ENCODE measurements at regions not wholly inside any gene's neighbourhood (a gene's known extent, or its start where the extent isn't known, plus 50 kb on each side); places are given as distances from the start of the nearest gene placed in this dataset.
"Not testable (repeated sequence)": the region's sequence is repeated elsewhere in the genome, so short reads cannot be mapped to it uniquely, and the experiment has no call there.

DNA sequence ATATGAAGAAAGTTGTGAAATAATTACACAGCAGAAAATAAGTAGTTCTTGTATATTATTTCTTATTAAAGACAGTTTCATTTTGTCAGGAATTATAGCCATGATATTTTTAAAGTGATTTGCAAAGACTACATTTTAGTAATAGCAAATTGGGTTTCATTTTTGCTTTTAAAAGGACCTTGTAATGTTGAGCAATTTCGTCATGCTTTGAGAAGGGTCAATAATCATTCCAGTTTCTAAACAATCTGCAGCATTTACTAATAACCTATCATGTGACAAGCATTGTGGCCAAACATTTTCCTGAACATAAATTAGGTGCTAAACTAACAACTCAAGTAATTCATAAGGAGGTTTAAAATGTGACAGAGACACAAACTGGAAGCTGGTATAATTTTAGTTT lies 214.4 kb upstream of the CBLB start:
- DNase-seq, result no peak

DNA sequence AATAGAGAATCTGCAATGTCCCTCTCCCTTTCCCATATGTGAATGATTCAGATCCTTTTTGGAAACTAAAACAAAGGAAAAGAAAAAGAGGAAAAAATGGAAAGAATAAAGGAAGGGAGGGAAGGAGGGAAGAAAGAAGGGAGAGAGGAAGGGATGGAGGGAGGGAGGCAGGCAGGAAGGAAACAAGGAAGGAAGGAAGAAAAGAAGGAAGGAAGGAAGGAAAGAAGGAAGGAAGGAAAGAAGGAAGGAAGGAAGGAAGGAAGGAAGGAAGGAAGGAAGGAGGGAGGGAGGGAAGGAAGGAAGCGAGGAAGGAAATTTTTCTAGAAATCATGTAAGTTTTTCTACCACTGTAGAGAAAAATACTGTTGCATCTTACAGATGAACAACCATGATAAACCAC lies 215.0 kb upstream of the CBLB start:
- DNase-seq, result no peak

DNA sequence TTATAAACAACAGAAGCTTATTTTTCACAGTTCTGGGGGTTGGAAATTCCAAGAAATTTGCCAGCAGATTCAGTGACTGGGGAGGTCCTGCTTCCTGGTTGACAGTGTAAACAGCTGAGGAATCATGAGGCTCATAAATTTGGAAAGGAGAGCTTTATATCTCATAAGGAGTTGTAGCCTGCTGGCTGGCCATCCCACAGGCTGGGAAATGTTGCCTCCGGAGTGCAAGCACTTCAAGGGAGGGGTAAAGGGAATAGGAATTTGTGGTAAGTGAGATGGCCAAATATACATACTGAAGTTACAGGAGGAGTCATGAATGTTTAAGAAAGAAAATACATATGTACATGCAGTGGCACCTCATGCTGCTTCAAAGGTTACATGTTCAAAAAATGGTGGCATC lies 217.2 kb upstream of the CBLB start:
- DNase-seq, result peak; percentile 3

DNA sequence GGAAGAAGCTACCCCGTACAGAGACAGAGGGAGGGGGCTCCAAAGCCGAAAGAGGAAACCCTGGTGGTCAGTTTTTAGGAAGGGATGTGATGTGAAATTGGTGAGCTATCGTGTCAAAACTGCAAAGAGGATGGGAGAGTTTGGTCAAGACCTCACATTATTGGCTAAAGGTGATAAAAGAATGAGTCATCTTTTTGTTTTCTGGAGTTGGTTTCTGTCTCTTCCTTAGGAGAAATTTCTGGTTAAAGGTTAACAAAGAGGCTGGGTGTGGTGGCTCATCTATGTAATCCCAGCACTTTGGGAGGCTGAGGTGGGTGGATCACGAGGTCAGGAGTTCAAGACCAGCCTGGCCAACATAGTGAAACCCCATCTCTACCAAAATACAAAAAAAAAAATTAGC lies 217.8 kb upstream of the CBLB start:
- DNase-seq, result peak; percentile 8

DNA sequence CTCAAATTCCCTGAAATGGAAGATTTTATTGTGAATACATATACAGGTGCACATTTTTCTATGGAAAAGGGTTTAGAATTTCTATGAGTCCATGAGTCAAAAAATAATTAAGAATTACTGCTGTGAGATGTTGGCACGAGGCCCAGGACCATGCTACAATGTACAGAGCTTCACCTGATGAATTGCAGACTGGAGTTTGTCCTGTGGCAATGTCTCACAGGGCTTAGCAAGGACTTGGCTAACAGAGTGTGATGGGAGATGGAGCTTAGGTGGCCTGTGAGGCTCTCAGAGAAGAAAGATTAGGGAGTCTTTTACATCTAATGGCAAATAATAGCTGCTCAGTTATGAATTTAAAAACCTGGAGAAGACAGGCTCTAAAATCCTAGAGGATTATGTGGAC lies 219.5 kb upstream of the CBLB start:
- no peak for DNase-seq

DNA sequence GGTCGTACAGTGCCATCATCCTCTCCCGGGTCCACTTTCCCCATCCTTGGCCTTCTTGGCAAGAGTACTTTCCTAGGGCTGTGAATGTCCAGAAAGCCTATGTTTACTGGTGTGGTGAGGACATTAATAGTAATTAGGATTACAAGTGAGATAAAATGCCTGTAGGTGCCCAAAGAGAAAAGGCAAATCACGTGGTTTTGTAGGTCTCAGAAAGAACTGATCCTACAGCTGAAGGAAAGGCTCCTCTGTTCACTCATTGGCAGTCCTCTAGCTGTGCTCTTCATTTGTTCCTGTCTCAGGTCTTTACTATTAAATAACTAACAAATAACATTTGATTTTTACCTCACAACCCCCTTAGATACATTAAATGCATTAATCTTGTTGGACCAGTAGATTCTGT lies 220.1 kb upstream of the CBLB start:
- DNase-seq, result no peak

DNA sequence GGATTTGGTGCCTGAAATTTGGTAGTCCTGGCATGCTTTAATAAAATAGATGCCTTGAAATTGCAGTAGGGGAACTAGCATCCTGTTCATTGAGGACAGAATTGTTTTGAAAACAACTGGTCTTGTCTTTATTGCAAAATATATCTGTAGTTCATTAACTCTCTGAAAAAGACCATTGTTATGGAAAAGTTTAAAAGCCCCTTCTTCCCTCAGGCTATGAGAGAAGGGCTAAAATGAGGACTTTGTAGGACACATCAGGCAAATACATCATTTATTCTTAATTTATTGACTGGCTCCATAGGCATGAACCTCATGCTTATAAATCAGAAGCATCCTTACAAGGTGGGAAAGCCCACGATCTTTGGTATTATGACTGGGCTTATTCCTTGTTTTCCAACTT lies 221.0 kb upstream of the CBLB start:
- no peak for DNase-seq

DNA sequence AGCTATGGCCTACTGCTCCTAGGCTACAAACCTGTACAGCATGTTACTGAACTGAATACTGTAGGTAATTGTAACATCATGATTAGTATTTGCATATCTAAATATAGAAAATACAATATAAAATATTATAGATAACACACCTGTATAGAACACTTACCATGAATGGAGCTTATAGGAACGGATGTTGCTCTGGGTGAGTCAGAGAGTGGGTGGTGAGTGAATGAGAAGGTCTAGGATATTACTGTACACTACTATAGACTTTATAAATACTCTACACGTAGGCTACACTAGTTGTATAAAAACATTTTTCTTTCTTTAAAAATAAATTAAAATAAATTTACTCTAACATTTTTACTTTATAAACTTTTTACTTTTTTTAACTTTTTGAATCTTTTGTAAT lies 224.0 kb upstream of the CBLB start:
- peak; percentile 3 for DNase-seq

DNA sequence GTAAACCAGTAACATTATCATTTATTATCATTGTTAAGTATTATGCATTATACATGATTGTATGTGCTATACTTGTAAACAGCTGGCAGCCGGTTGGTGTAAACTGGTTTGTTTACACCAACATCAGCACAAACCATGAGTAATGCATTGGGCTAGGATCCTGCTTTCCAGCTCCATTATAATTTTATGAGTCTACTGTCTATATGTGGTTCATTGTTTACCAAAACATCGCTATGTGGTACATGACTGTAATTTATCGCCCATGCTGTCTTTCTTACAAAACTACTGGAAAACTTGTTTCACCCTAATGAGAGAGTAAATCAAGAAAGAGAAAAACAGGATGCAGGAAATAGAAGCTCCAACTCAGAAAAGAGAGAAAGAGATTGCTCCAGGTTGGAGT lies 224.8 kb upstream of the CBLB start:
- DNase-seq, result peak; percentile 18

DNA sequence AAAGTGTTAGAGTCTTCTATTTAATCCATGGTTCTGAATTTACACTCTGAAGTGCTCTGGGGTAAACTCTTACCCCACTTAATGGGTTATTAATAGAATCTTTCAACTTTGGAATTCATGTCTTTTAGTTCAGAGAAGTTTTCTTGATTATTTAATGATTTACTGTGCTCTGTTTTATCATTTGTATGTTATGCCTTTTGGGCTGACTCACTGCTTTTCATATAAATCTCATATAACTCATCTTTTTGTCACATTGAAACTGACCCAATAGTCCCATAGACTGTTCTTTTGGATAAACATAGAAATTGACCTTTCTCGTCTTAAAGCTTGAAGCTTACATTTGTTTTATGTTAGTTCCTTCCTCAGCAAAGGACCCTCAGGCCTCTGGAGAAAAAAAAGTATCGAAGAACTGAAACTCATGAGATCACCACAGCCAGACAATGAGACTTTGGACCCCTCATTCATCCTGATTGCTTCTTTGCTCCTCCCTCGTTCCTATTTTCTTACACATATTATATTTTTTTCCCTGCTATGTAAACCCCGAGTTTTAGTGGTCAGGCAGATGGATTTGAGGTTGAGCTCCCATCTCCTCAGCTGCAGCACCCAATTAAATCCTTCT lies 229.1 kb upstream of the CBLB start:
- peak; percentile 53 for DNase-seq

DNA sequence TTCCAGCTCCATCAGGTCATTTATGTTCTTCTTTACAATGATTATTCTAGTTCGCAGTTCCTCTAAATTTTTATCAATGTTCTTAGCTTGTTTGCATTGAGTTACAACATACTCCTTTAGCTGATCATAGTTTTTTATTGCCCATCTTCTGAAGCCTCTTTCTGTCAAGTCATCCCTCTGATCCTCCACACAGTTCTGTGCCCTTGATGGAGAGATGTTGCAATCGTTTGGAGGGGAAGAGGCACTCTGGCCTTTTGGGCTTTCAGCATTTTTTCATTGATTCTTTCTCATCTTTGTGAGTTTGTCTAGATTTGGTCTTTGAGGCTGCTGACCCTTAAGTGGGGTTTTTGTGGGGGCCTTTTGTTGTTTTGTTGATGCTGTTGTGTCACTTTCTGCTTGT lies 234.6 kb upstream of the CBLB start:
- DNase-seq, result no peak

DNA sequence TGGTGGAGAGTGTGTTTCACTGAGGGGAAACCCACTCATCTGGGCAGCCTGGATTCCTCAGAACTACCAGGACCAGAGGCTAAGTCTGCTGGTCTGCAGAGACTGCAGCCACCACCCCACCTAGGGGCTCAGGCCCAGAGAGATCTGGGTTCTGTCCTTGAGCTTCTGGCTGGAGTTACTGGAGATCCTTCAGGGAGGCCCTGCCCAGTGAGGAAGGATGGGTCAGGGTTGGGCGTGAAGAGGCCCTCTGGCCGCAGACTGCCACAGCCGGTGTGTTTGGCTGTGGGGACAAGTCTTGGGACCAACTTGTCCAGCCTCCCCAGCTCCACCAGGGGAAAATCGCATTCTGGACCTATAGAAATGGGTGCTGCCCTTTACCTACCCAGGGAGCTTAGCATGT lies 235.3 kb upstream of the CBLB start:
- DNase-seq, result no peak

DNA sequence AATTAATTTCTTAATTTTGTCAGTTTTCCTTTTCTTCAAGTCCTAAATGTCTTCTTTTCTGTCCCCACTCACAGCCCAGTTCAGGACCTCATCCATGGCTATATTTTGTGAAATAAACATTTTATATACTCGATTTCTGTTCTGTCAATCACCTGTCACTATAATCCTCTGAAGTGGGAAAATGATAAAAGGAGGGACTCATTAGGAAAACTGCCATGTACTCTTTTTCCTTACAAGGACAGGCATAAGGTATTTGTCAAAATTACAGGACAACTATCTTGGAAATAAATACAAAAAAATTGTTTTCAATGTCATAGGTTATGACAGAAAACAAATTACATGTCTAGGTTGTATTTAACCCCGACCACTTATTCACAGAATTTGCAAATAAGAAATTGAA lies 240.1 kb upstream of the CBLB start:
- no peak for DNase-seq

DNA sequence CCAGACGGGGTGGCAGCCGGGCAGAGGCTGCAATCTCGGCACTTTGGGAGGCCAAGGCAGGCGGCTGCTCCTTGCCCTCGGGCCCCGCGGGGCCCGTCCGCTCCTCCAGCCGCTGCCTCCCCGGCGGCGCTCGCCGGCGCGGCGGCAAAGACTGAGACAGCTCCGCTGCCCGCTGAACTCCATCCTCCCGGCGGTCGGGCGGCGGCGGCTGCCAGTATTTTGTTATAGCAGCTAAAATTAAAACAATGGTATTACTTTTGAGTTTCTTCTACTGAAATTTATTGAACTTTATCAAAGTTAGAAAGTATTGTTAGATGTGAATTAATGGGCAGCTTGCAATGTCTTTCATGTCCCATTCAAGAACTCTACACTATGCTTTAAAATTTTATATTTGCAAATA lies 243.7 kb upstream of the CBLB start:
- not testable (repeated sequence) for DNase-seq

DNA sequence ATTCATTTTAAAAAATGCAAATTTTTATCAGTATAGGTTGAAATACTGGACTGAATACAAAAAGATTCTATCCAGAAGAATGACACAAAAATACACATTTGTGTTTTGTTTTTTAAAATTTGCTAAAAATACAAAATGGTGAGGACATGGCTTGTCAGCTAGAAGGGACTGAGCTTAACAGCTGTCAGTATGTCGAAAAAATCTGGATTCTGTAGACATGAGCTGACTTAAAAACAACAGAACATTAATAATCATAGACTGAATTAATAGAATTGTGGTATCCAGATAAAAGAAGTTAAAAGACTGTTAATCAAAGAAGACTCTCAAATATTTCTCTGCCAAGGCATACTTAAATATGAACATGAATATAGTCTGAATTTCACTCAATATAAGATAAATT lies 244.9 kb upstream of the CBLB start:
- DNase-seq, result no peak

DNA sequence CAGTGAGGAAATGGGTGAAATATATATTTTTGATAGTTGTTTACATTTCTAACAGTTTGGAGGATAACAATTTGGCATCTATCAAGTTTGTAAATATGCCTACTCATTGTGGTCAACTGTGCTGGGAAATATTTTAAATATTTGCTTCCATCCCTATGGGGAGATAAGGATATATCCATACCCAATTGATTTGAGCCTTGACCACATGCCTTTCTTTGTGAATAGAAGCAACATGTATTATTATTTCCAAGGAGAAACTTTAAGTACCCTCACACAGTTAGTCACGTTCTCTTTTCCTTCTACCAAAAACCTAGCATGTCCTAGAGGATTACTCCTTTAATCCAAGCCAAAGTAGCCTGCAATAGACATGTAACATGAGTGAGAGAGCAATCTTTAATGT lies 245.4 kb upstream of the CBLB start:
- peak; percentile 27 for DNase-seq

DNA sequence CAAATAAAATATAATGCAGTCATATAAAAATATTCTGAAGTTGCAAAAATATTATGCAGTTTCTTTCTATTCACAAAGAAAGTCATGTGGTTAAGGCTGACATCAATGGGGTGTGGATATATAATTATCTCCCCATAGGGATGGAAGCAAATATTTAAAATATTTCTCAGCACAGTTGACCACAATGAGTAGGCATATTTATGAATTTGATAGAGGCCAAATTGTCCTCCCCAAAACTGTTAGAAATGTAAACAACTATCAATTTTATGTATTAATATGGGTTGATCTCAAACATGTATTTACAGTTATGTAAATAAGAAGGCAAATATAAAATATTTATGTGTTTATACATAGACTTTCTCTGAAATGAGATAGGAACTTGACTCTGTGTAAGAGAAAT lies 246.0 kb upstream of the CBLB start:
- DNase-seq, result peak; percentile 62

DNA sequence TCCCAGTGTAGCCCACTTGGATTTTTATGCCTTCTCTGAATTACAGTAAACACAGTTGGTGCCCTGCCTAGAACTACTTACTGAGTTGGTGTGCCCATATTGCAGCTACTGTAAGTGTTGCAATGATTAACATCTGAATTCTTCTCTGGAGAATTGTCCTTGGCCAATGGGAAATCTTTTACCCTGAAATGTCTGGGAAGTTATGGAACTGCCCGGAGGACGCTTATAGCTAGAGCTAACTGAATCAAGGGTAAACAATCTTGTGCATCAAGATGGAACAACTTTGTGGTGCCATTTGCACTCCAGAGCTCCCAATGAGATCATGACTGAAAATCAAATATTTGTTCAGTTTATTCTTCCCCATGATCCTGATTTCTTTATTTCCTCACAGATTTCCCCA lies 246.7 kb upstream of the CBLB start:
- no peak for DNase-seq

DNA sequence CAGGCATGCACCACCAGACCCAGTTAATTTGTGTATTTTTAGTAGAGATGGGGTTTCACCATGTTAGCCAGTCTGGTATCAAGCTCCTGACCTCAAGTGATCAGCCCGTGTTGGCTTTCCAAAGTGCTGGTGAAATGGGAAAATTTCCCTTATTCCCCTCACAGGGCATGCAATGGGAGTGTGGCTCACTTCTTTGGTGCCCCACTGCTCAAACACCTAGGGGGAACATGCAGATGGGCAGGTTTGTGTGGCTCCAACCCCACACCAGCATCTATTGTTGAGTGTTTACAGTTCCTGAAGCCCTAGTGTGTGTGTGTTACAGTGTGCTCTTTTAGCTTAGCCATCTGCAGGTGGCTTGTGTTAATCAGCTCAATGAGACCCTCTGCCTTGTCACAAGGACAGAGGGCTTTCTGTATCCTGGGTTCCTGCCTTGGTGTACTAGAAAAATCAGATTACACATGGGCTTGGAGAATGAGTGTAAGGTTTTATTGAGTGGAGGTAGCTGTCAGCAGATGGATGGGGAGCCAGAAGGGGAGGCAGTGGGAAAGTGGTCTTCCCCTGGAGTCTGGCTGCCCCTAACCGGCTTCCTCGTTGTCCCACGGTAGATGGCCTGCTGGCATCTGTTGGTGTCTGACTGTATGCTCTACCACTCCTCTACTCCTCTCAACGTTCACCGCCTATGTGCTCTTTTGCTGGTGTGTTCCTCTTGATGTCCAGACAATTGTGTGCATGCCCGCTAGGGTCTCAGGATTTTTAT lies 248.1 kb upstream of the CBLB start:
- no peak for DNase-seq

DNA sequence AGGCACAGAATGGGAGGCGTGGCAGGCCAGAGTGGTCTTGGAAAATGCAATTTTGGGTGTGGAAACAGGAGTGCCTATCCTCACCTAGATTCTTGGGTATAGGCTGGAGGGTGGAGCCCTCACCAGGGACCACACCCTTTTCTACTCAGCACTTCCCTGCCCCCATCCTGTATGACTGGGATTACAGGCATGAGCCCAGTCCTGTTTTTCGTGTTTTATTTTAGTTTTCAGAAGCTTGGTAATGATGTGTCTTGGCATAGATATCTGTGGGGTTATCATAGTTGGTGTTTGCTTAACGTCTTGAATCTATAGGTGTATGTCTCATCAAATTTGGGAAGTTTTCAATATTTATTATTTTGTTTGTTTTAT lies 248.7 kb upstream of the CBLB start:
- no peak for DNase-seq

DNA sequence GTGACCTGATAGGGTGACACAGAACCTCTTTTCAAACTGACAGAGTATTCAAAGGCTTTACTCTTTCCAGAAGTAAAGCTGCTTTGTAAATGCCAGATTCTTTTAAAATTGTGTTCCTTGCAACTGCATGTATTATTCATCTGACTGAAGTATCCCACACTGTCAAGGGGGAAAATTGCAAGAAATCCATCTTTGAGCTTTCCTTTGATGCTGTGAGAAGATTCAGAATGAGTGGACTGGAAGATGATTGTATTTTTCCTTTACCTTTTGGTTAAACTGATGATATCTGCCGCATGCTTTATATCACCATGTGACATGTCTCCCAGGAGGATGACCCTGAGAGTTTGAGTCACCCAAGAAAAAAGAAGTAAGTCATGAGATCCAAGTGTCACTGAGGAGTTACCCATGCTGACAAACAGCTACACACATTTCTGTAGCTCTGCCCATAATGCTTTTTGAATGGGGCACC lies 250.8 kb upstream of the CBLB start:
- DNase-seq, result peak; percentile 56

DNA sequence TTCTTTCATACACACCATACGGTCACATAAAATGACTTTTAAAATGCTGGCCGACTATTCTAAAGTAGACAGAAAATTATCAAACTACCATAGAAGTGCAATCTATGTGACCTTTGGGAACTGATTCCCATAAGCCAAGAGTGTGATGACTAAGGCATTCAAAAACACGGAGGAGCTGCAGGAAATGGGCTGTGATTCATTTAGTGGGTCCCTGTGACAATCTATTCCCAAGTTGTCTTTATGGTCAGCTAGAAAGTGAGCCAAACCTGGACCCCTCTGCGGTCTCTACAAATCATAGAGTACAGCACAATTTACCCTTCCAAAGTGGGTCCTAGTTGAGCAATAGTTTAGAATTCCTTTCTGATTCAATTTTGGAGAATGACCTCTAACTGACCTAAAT lies 251.5 kb upstream of the CBLB start:
- peak; percentile 51 for DNase-seq

DNA sequence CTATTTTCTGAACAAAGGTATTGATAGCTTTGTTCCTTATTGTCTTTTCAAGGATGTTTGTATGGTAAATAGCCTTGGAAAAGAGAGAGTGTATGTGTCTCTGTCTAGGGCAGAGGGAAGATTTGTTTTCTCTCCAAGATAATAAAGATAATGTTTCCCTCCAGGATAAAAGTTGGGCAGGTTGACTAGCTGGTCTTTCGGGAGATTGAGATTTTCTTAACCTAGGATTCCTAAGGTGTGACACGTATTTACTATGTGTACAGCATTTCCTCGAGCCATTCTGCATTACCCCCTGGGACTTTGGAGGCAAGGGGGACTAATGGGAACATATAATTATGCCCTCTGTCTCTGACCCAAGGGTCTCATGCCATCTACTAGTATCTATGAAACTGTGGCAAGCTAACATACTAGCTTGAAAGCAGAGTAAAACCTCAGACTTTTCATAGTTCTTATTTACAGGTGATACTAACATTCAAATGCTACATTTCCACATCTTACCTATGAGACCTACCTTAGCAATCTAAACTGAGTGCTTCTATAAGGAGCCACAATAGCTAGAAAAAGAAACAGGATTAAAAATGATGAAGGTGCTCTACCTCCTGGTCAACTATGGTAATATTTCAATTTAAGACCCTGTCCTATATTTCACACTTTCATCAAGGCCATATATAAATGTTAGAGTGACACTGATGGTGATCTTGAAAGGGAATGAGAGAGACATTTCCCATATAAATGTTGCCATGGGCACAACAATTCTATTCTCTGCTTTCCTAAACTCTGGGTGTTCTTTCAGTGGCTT lies 252.9 kb upstream of the CBLB start:
- DNase-seq, result no peak

DNA sequence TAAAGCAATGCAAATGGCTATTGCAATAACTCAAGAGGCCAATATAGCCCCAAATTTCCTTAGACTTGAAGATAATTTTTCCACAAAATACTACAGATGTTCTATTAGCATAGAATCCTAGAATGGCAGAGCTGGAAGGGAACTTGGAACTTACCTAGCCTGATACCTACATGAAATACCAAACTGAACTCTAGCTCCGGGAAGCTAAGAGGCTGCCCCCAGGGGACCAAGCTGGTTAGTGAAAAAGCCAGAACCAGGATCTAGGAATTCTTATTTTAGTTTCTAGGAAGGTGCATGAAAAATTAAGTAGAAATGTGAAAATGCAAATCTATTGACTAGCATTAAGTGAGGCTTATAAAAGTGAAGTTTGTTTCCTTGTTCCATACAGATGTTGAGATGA lies 256.0 kb upstream of the CBLB start:
- DNase-seq, result no peak
